HT-29 (cell line): ENCODE measurements at regions not wholly inside any gene's neighbourhood (a gene's known extent, or its start where the extent isn't known, plus 50 kb on each side); places are given as distances from the start of the nearest gene placed in this dataset.

Experiments
- DNase-seq: peaks from one replicate; pipeline ENCODE4 v3.0.0-alpha.2; 2015; ENCODE audit warnings: low spot score

- DNase-seq, result no peak
Observed at GRCh38 chr4:13250263-13250662, 233.9 kb downstream of the RAB28 start.

GRCh38 chr4:13248621-13249298 is 235.4 kb downstream of the RAB28 start:
- peak; percentile 19 for DNase-seq

GRCh38 chr4:13246107-13246506 is 238.0 kb downstream of the RAB28 start:
- no peak for DNase-seq

GRCh38 chr4:13244444-13244843 is 239.7 kb downstream of the RAB28 start:
- DNase-seq, result no peak

GRCh38 chr4:13243152-13243551 is 241.0 kb downstream of the RAB28 start:
- no peak for DNase-seq

GRCh38 chr4:13240066-13240465 is 244.1 kb downstream of the RAB28 start:
- DNase-seq, result no peak

- no peak for DNase-seq
Observed at GRCh38 chr4:13238936-13239335, 245.2 kb downstream of the RAB28 start.

- no peak for DNase-seq
Observed at GRCh38 chr4:13236485-13236884, 247.7 kb downstream of the RAB28 start.

- no peak for DNase-seq
Observed at GRCh38 chr4:13233755-13234154, 250.4 kb downstream of the RAB28 start.

- no peak for DNase-seq
Observed at GRCh38 chr4:13219971-13220370, 264.2 kb downstream of the RAB28 start.

GRCh38 chr4:13218326-13218958 is 265.7 kb downstream of the RAB28 start:
- no peak for DNase-seq

GRCh38 chr4:13215560-13215959 is 268.6 kb downstream of the RAB28 start:
- no peak for DNase-seq

GRCh38 chr4:13212936-13213335 is 271.2 kb downstream of the RAB28 start:
- DNase-seq, result no peak

- no peak for DNase-seq
Observed at GRCh38 chr4:13209600-13209999, 274.5 kb downstream of the RAB28 start.

GRCh38 chr4:13208558-13209193 is 275.5 kb downstream of the RAB28 start:
- DNase-seq, result no peak

GRCh38 chr4:13207226-13207625 is 276.9 kb downstream of the RAB28 start:
- DNase-seq, result no peak

- DNase-seq, result no peak
Observed at GRCh38 chr4:13203101-13203500, 281.0 kb downstream of the RAB28 start.

GRCh38 chr4:13202701-13203100 is 281.4 kb downstream of the RAB28 start:
- no peak for DNase-seq

GRCh38 chr4:13201241-13201640 is 282.9 kb downstream of the RAB28 start:
- DNase-seq, result no peak

- DNase-seq, result no peak
Observed at GRCh38 chr4:13196721-13197120, 287.4 kb downstream of the RAB28 start.

GRCh38 chr4:13193662-13194061 is 290.5 kb downstream of the RAB28 start:
- DNase-seq, result peak; percentile 2

- DNase-seq, result no peak
Observed at GRCh38 chr4:13190093-13190721, 293.9 kb downstream of the RAB28 start.

- no peak for DNase-seq
Observed at GRCh38 chr4:13184199-13184598, 299.9 kb downstream of the RAB28 start.
